ENCODE measurements at regions not wholly inside any gene's neighbourhood (a gene's known extent, or its start where the extent isn't known, plus 50 kb on each side); places are given as distances from the start of the nearest gene placed in this dataset.

- DNase-seq (ENCODE audit: low read depth) = no peak
These were observed 150.1 kb downstream of the SOX11 start for GRCh38 chr2:5842326-5842725.

- DNase-seq (ENCODE audit: low read depth) = no peak
These were observed 153.7 kb downstream of the SOX11 start for GRCh38 chr2:5845798-5846330.

GRCh38 chr2:5846881-5847280 is 154.7 kb downstream of the SOX11 start:
- DNase-seq (ENCODE audit: low read depth) = no peak

- DNase-seq (ENCODE audit: low read depth) = no peak
These were observed 157.4 kb downstream of the SOX11 start for GRCh38 chr2:5849562-5849961.

- DNase-seq (ENCODE audit: low read depth) = no peak
These were observed 159.2 kb downstream of the SOX11 start for GRCh38 chr2:5851410-5851809.

GRCh38 chr2:5854797-5855196 is 162.6 kb downstream of the SOX11 start:
- no peak for DNase-seq (ENCODE audit: low read depth)

- no peak for DNase-seq (ENCODE audit: low read depth)
These were observed 174.9 kb downstream of the SOX11 start for GRCh38 chr2:5867056-5867455.

- no peak for DNase-seq (ENCODE audit: low read depth)
These were observed 176.7 kb downstream of the SOX11 start for GRCh38 chr2:5868931-5869330.

GRCh38 chr2:5869936-5870335 is 177.8 kb downstream of the SOX11 start:
- DNase-seq (ENCODE audit: low read depth) = no peak

GRCh38 chr2:5877360-5877759 is 185.2 kb downstream of the SOX11 start:
- no peak for DNase-seq (ENCODE audit: low read depth)

- no peak for DNase-seq (ENCODE audit: low read depth)
These were observed 193.4 kb downstream of the SOX11 start for GRCh38 chr2:5885451-5886173.

- no peak for DNase-seq (ENCODE audit: low read depth)
These were observed 194.3 kb downstream of the SOX11 start for GRCh38 chr2:5886462-5886861.

- no peak for DNase-seq (ENCODE audit: low read depth)
These were observed 195.9 kb downstream of the SOX11 start for GRCh38 chr2:5888126-5888525.

- no peak for DNase-seq (ENCODE audit: low read depth)
These were observed 197.3 kb downstream of the SOX11 start for GRCh38 chr2:5889519-5889918.

- DNase-seq (ENCODE audit: low read depth) = no peak
These were observed 202.2 kb downstream of the SOX11 start for GRCh38 chr2:5894355-5894754.

- DNase-seq (ENCODE audit: low read depth) = no peak
These were observed 203.1 kb downstream of the SOX11 start for GRCh38 chr2:5895284-5895683.

GRCh38 chr2:5897249-5897648 is 205.1 kb downstream of the SOX11 start:
- DNase-seq (ENCODE audit: low read depth) = no peak

- no peak for DNase-seq (ENCODE audit: low read depth)
These were observed 206.5 kb downstream of the SOX11 start for GRCh38 chr2:5898667-5899066.

GRCh38 chr2:5905661-5906060 is 213.5 kb downstream of the SOX11 start:
- no peak for DNase-seq (ENCODE audit: low read depth)

- DNase-seq (ENCODE audit: low read depth) = no peak
These were observed 215.9 kb downstream of the SOX11 start for GRCh38 chr2:5908071-5908470.

- DNase-seq (ENCODE audit: low read depth) = no peak
These were observed 219.5 kb downstream of the SOX11 start for GRCh38 chr2:5911718-5912117.

GRCh38 chr2:5913711-5914395 is 221.7 kb downstream of the SOX11 start:
- DNase-seq (ENCODE audit: low read depth) = no peak

GRCh38 chr2:5914811-5915611 is 222.8 kb downstream of the SOX11 start:
- no peak for DNase-seq (ENCODE audit: low read depth)
